ENCODE measurements at regions not wholly inside any gene's neighbourhood (a gene's known extent, or its start where the extent isn't known, plus 50 kb on each side); places are given as distances from the start of the nearest gene placed in this dataset.

DNA sequence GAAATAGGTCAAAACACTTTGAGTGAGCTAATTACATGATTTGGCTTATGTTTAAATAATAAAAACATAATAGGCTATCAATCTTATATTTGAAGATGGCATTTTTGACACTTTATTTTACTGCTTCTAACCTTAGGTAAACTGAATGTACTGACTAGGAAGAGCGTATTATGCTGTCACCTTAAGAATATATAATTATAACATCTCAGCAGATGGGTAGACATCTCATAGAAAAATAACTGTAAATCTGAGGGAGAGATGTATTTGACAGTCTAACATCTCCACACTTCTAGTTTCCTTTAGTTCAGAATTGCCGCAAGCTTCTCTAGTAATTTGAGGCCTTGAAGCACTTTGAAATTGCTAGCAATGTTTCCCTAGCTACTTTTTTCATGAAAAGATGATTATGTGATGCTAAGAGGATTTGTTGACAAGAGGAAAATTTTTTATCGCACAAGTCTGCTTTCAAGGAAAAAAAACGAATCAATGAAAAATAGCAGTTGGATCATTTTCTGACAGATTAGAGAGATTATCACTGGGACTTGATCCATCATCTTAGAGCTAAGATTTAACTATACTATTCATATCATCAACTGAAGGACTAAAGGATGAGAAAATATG lies 238.2 kb upstream of the NAALADL2 start:
- TF ChIP-seq POLR2AphosphoS5 (IDR thresholded peaks at IDR 0.05; ENCODE audit: borderline replicate concordance, low read depth, low read length) (no peak), EZH2 (IDR thresholded peaks at IDR 0.05) (no peak), FOXP2 (optimal IDR thresholded peaks at IDR 0.05; ENCODE audit: control extremely low read depth, extremely low read length, insufficient read depth) (no peak)

All from SK-N-MC (cell line).